HepG2 (cell line): ENCODE measurements at regions not wholly inside any gene's neighbourhood (a gene's known extent, or its start where the extent isn't known, plus 50 kb on each side); places are given as distances from the start of the nearest gene placed in this dataset.

Experiments
- CTCF ChIP-seq: sonication (generic); formaldehyde crosslinking; IDR thresholded peaks from 2 replicates; pipeline ENCODE4 v1.5.0; 2020; ENCODE audit warnings: mild to moderate bottlenecking, missing genetic modification reagents, moderate library complexity
- EEA1 ChIP-seq: sonication (generic); formaldehyde crosslinking; IDR thresholded peaks from 2 replicates; pipeline ENCODE4 v1.5.1; 2020; ENCODE audit warnings: mild to moderate bottlenecking, missing genetic modification reagents, borderline replicate concordance
- FOXO1 ChIP-seq: sonication (generic); formaldehyde crosslinking; IDR thresholded peaks from 2 replicates; pipeline ENCODE4 v1.4.0; 2020; ENCODE audit warnings: missing genetic modification reagents
- HIC2 ChIP-seq: sonication (generic); formaldehyde crosslinking; IDR thresholded peaks from 2 replicates; pipeline ENCODE4 v1.9.0; 2022; ENCODE audit warnings: low read depth, missing genetic modification reagents
- HMG20A ChIP-seq: IDR thresholded peaks from 2 replicates; pipeline ENCODE4 v1.6.1; 2016; ENCODE audit warnings: borderline replicate concordance
- HOXA5 ChIP-seq: sonication (generic); formaldehyde crosslinking; IDR thresholded peaks from 2 replicates; pipeline ENCODE4 v1.4.0; 2020; ENCODE audit warnings: missing genetic modification reagents
- IRF2 ChIP-seq: IDR thresholded peaks from 2 replicates; pipeline ENCODE4 v1.6.1; 2018; ENCODE audit warnings: missing genetic modification reagents, missing compliant biosample characterization
- JUN ChIP-seq: sonication (generic); formaldehyde crosslinking; IDR thresholded peaks from 2 replicates; pipeline ENCODE4 v1.4.0; 2020; ENCODE audit warnings: mild to moderate bottlenecking, missing genetic modification reagents
- KAT7 ChIP-seq: IDR thresholded peaks from 2 replicates; pipeline ENCODE4 v1.6.1; 2018; ENCODE audit warnings: borderline replicate concordance, missing compliant biosample characterization
- KDM5B ChIP-seq: sonication (generic); formaldehyde crosslinking; IDR thresholded peaks from 2 replicates; pipeline ENCODE4 v1.4.0; 2020; ENCODE audit warnings: missing genetic modification reagents, mild to moderate bottlenecking, borderline replicate concordance
- NCOA5 ChIP-seq: sonication (generic); formaldehyde crosslinking; IDR thresholded peaks from 2 replicates; pipeline ENCODE4 v1.4.0; 2020; ENCODE audit warnings: missing genetic modification reagents
- NR3C1 ChIP-seq: sonication (generic); formaldehyde crosslinking; IDR thresholded peaks from 2 replicates; pipeline ENCODE4 v1.4.0; 2020; ENCODE audit warnings: missing genetic modification reagents
- POLR2A ChIP-seq, 2 experiments: IDR thresholded peaks; 2 replicates each; pipeline ENCODE4 v1.6.1; 2011; ENCODE audit warnings: low read depth in 2 of 2, low read length in 2 of 2, mild to moderate bottlenecking in 1 of 2, moderate library complexity in 1 of 2; ENCODE audit not compliant: insufficient read depth in 1 of 2
- RAD21 ChIP-seq: fragments of 450-650 bp; formaldehyde crosslinking; IDR thresholded peaks from 2 replicates; pipeline ENCODE4 v1.5.0; 2020; ENCODE audit warnings: mild to moderate bottlenecking
- SAP130 ChIP-seq: IDR thresholded peaks from 2 replicates; pipeline ENCODE4 v1.6.1; 2016; ENCODE audit warnings: low read depth
- SIN3A ChIP-seq: IDR thresholded peaks from 2 replicates; pipeline ENCODE4 v1.6.1; 2011; ENCODE audit warnings: low read depth, mild to moderate bottlenecking, control low read depth, low read length, borderline replicate concordance
- SIN3B ChIP-seq: fragments of 150-350 bp; IDR thresholded peaks from 2 replicates; pipeline ENCODE4 v1.6.1; 2014; ENCODE audit warnings: low read length
- SMAD9 ChIP-seq: sonication (generic); formaldehyde crosslinking; IDR thresholded peaks from 2 replicates; pipeline ENCODE4 v1.5.1; 2020; ENCODE audit warnings: mild to moderate bottlenecking, missing genetic modification reagents
- SMC3 ChIP-seq: IDR thresholded peaks from 2 replicates; pipeline ENCODE4 v1.6.1; 2011; ENCODE audit warnings: low read length, improper control_type of control experiment
- STAG1 ChIP-seq: sonication (generic); formaldehyde crosslinking; IDR thresholded peaks from 2 replicates; pipeline ENCODE4 v1.4.0; 2020; ENCODE audit warnings: missing genetic modification reagents
- U2AF2 ChIP-seq: fragments of 200-400 bp; formaldehyde crosslinking; IDR thresholded peaks from 2 replicates; pipeline ENCODE4 v1.6.1; 2017; ENCODE audit warnings: low read depth, mild to moderate bottlenecking, low read length
- ZBTB3 ChIP-seq: sonication (generic); formaldehyde crosslinking; IDR thresholded peaks from 2 replicates; pipeline ENCODE4 v1.4.0; 2020; ENCODE audit warnings: low read depth, mild to moderate bottlenecking, moderate library complexity, missing genetic modification reagents, borderline replicate concordance
- ZBTB38 ChIP-seq: sonication (generic); formaldehyde crosslinking; IDR thresholded peaks from 2 replicates; pipeline ENCODE4 v1.5.1; 2020; ENCODE audit warnings: mild to moderate bottlenecking, missing genetic modification reagents
- ZNF460 ChIP-seq: sonication (generic); formaldehyde crosslinking; IDR thresholded peaks from 2 replicates; pipeline ENCODE4 v1.5.1; 2020; ENCODE audit warnings: missing genetic modification reagents, mild to moderate bottlenecking, borderline replicate concordance
- ZNF564 ChIP-seq: sonication (generic); formaldehyde crosslinking; IDR thresholded peaks from 2 replicates; pipeline ENCODE4 v1.8.1; 2023; ENCODE audit warnings: mild to moderate bottlenecking, missing genetic modification reagents
- ZNF576 ChIP-seq: sonication (generic); formaldehyde crosslinking; IDR thresholded peaks from 2 replicates; pipeline ENCODE4 v1.4.0; 2020; ENCODE audit warnings: mild to moderate bottlenecking, missing genetic modification reagents
- ZNF670 ChIP-seq: sonication (generic); formaldehyde crosslinking; IDR thresholded peaks from 2 replicates; pipeline ENCODE4 v1.8.0; 2022; ENCODE audit warnings: mild to moderate bottlenecking, missing genetic modification reagents, borderline replicate concordance
- ZNF720 ChIP-seq: sonication (generic); formaldehyde crosslinking; IDR thresholded peaks from 2 replicates; pipeline ENCODE4 v1.4.0; 2020; ENCODE audit warnings: missing genetic modification reagents
- ZNF737 ChIP-seq: sonication (generic); formaldehyde crosslinking; IDR thresholded peaks from 2 replicates; pipeline ENCODE4 v1.5.0; 2020; ENCODE audit warnings: missing genetic modification reagents, mild to moderate bottlenecking, borderline replicate concordance
- ZNF768 ChIP-seq: sonication (generic); formaldehyde crosslinking; IDR thresholded peaks from 2 replicates; pipeline ENCODE4 v1.4.0; 2020; ENCODE audit warnings: missing genetic modification reagents
- ZNF781 ChIP-seq: sonication (generic); formaldehyde crosslinking; IDR thresholded peaks from 2 replicates; pipeline ENCODE4 v1.5.1; 2020; ENCODE audit warnings: borderline replicate concordance, mild to moderate bottlenecking, missing genetic modification reagents; ENCODE audit errors: not compliant biosample characterization
- ZSCAN9 ChIP-seq: IDR thresholded peaks from 2 replicates; pipeline ENCODE4 v1.6.1; 2016; ENCODE audit warnings: borderline replicate concordance

GRCh38 chr6:168865-169455 lies 123.3 kb upstream of the DUSP22 start (continued):
- TF ChIP-seq ZNF781, result no peak
- TF ChIP-seq STAG1 (CRISPR knock-in tag), result peak; percentile 69
- no peak for TF ChIP-seq ZNF768 (CRISPR knock-in tag)
- TF ChIP-seq HIC2, result no peak
- TF ChIP-seq SAP130, result 0 out of 2 replicates have a peak, but pooled peaks have one; percentile 14
- no peak for TF ChIP-seq ZNF460 (CRISPR knock-in tag)
- TF ChIP-seq ZNF737 (CRISPR knock-in tag), result no peak
- TF ChIP-seq IRF2 (CRISPR knock-in tag), result no peak
- TF ChIP-seq ZNF576 (CRISPR knock-in tag), result no peak
- TF ChIP-seq POLR2A (IDR thresholded peaks at IDR 0.05; ENCODE audit: insufficient read depth in 1 of 2, low read depth in 2 of 2, low read length in 2 of 2), result no peak
- peak; percentile 63 for TF ChIP-seq SMC3
- TF ChIP-seq ZNF564 (CRISPR knock-in tag), result no peak
- TF ChIP-seq FOXO1 (CRISPR knock-in tag), result no peak
- no peak for TF ChIP-seq NR3C1 (CRISPR knock-in tag)
- no peak for TF ChIP-seq KAT7 (CRISPR knock-in tag)
- no peak for TF ChIP-seq NCOA5 (CRISPR knock-in tag)
- peak; percentile 72 for TF ChIP-seq CTCF (CRISPR knock-in tag)
- no peak for TF ChIP-seq U2AF2
- TF ChIP-seq HMG20A (CRISPR knock-in tag), result no peak
- no peak for TF ChIP-seq ZSCAN9
- TF ChIP-seq SIN3A, result no peak
- TF ChIP-seq ZBTB38 (CRISPR knock-in tag), result no peak
- 0 out of 2 replicates have a peak, but pooled peaks have one; percentile 21 for TF ChIP-seq HOXA5 (CRISPR knock-in tag)
- TF ChIP-seq ZBTB3 (CRISPR knock-in tag), result no peak
- TF ChIP-seq ZNF670 (CRISPR knock-in tag), result no peak
- no peak for TF ChIP-seq KDM5B
- no peak for TF ChIP-seq SMAD9 (CRISPR knock-in tag)
- TF ChIP-seq RAD21 (CRISPR knock-in tag), result peak; percentile 34; the same call in 1 of the 2 replicates
- TF ChIP-seq SIN3B, result no peak
- TF ChIP-seq JUN (CRISPR knock-in tag), result no peak
- no peak for TF ChIP-seq ZNF720 (CRISPR knock-in tag)
- TF ChIP-seq EEA1 (CRISPR knock-in tag), result no peak
